ENCODE measurements at regions not wholly inside any gene's neighbourhood (a gene's known extent, or its start where the extent isn't known, plus 50 kb on each side); places are given as distances from the start of the nearest gene placed in this dataset.
"Not testable (repeated sequence)": the region's sequence is repeated elsewhere in the genome, so short reads cannot be mapped to it uniquely, and the experiment has no call there.

- DNase-seq (ENCODE audit: low read depth in 2 of 3, low spot score in 2 of 3) = not testable (repeated sequence)
Measured at GRCh38 chr1:120240181-120240580, 63.9 kb upstream of the SEC22B start.

DNA sequence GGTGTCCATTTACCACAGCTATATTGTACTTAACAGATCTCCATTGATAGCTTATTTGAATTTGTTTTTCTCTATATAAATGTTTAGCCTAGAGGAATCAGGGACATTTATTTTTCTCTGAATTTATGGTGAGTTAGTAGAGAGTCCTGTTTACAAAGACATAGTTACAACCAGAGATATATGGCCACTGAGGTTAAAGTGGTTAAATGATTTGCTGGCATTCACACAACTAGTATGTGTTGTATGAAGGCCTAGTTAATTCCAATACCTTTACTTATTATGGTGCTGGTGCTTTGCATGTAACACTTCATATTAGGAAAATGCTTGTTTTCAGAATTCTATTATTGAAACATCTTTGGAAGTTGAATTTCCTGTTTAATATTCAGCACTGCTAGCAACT, 63.0 kb upstream of the SEC22B start:
- DNase-seq (ENCODE audit: low read depth in 2 of 3, low spot score in 2 of 3) = not testable (repeated sequence)

GRCh38 chr1:120238867-120239266, 62.5 kb upstream of the SEC22B start:
- not testable (repeated sequence) for DNase-seq (ENCODE audit: low read depth in 2 of 3, low spot score in 2 of 3)

GRCh38 chr1:120233661-120234018, 57.3 kb upstream of the SEC22B start:
- not testable (repeated sequence) for DNase-seq (ENCODE audit: low read depth in 2 of 3, low spot score in 2 of 3)

- not testable (repeated sequence) for DNase-seq (ENCODE audit: low read depth in 2 of 3, low spot score in 2 of 3)
Measured at GRCh38 chr1:120232834-120233660, 56.7 kb upstream of the SEC22B start.

GRCh38 chr1:120229835-120230234, 53.5 kb upstream of the SEC22B start:
- not testable (repeated sequence) for DNase-seq (ENCODE audit: low read depth in 2 of 3, low spot score in 2 of 3)
